ENCODE measurements at regions not wholly inside any gene's neighbourhood (a gene's known extent, or its start where the extent isn't known, plus 50 kb on each side); places are given as distances from the start of the nearest gene placed in this dataset.

DNA sequence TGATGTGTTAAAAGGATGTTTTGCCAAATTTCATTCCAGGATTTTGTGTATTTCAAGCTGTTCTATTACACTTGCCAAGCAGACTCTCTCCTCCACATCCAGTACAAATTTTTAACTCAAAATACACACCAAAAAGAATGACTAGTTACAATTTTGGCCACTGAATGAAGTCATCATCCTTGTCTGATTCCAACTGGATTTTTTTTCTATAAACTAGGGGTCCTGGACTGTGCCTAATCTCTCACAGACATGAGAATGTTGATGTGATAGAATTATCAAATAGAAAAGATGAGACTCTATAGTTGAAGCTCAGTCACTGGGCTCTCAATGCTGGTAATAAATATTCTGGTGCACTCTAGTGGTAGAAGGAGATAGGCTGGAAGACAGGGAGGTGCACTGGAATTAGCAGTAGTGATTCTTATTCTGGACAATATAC lies 85.8 kb downstream of the FANCF start:
- Histone ChIP-seq H3K14ac (ENCODE audit: insufficient read length) (no peak overlapping the region), H2BK12ac (ENCODE audit: low read depth, low read length) (no peak overlapping the region), H3K4me2 (ENCODE audit: insufficient read depth in 1 of 2, low read depth in 2 of 2, low read length in 2 of 2) (no peak overlapping the region), H3K9ac (replicated peaks in 1 of 4; ENCODE audit: extremely low read depth in 1 of 4, low read depth in 3 of 4, low read length in 3 of 4) (no peak overlapping the region), H3K9me3 (ENCODE audit: insufficient read depth in 2 of 2, low read depth in 1 of 2, low read length in 1 of 2) (no peaks in the 10 kb centered on the region), H3K4me1 (replicated peaks in 1 of 4; ENCODE audit: control insufficient read depth in 3 of 4, insufficient read depth in 4 of 4, low read length in 3 of 4) (no peaks in the 10 kb centered on the region), H3K23me2 (ENCODE audit: low read depth, low read length) (no peaks in the 10 kb centered on the region), H2BK20ac (ENCODE audit: low read length) (no peak overlapping the region), H2BK120ac (replicated peaks; ENCODE audit: low read depth, low read length) (no peak overlapping the region), H4K8ac (ENCODE audit: extremely low read depth, insufficient read depth, low read length) (no peak overlapping the region), H3K27me3 (replicated peaks in 1 of 4; ENCODE audit: control insufficient read depth in 3 of 4, extremely low read depth in 1 of 4, insufficient read depth in 3 of 4, low read length in 3 of 4) (no peaks in the 10 kb centered on the region), H3K4ac (replicated peaks; ENCODE audit: insufficient read length, low read depth, low read length) (no peak overlapping the region), H4K91ac (replicated peaks; ENCODE audit: insufficient read length, low read length) (no peak overlapping the region), H3K79me2 (ENCODE audit: control insufficient read depth in 1 of 2, insufficient read depth in 2 of 2, low read length in 2 of 2) (no peaks in the 10 kb centered on the region), H3K27ac (ENCODE audit: low read depth, low read length) (no peak overlapping the region), H2AK5ac (ENCODE audit: low read depth, low read length) (no peak overlapping the region), H3K23ac (ENCODE audit: insufficient read length) (no peak overlapping the region), H3K36me3 (ENCODE audit: control insufficient read depth in 2 of 4, insufficient read depth in 4 of 4, low read length in 3 of 4) (no peaks in the 10 kb centered on the region), H2BK5ac (ENCODE audit: low read depth, low read length) (no peak overlapping the region), H4K5ac (ENCODE audit: insufficient read length, low read depth, low read length) (no peak overlapping the region), H2AFZ (ENCODE audit: low read length) (no peak overlapping the region), H4K20me1 (replicated peaks in 1 of 2; ENCODE audit: control insufficient read depth in 1 of 2, insufficient read depth in 2 of 2, low read length in 2 of 2) (no peaks in the 10 kb centered on the region), H3K79me1 (ENCODE audit: low read depth, low read length) (no peaks in the 10 kb centered on the region), H3K4me3 (ENCODE audit: extremely low read depth in 1 of 4, insufficient read depth in 2 of 4, low read depth in 3 of 4, low read length in 4 of 4) (no peak overlapping the region), H2BK15ac (ENCODE audit: low read length) (no peak overlapping the region), H3K56ac (replicated peaks; ENCODE audit: insufficient read length, low read depth, low read length) (no peak overlapping the region), H3K18ac (ENCODE audit: extremely low read depth, low read length) (no peak overlapping the region)
- no peak for TF ChIP-seq JUND (IDR thresholded peaks at IDR 0.05; ENCODE audit: low read length)
- peak; percentile 84 to 85 for TF ChIP-seq RAD21 (IDR thresholded peaks at IDR 0.05 in 1 of 2, conservative IDR thresholded peaks at IDR 0.05 in 1 of 2; ENCODE audit: low read depth in 2 of 2, low read length in 2 of 2)
- no peak for TF ChIP-seq KDM5A (IDR thresholded peaks at IDR 0.05; ENCODE audit: low read length)
- no peak for TF ChIP-seq KDM4A (IDR thresholded peaks at IDR 0.05; ENCODE audit: low read depth, low read length, severe bottlenecking)
- no peak for TF ChIP-seq SIN3A (conservative IDR thresholded peaks at IDR 0.05 in 1 of 2, IDR thresholded peaks at IDR 0.05 in 1 of 2; ENCODE audit: low read depth in 1 of 2, low read length in 2 of 2)
- no peak for TF ChIP-seq CTBP2 (IDR thresholded peaks at IDR 0.05; ENCODE audit: borderline replicate concordance, insufficient read depth, insufficient read length, low read length)
- TF ChIP-seq, protein P1, sequence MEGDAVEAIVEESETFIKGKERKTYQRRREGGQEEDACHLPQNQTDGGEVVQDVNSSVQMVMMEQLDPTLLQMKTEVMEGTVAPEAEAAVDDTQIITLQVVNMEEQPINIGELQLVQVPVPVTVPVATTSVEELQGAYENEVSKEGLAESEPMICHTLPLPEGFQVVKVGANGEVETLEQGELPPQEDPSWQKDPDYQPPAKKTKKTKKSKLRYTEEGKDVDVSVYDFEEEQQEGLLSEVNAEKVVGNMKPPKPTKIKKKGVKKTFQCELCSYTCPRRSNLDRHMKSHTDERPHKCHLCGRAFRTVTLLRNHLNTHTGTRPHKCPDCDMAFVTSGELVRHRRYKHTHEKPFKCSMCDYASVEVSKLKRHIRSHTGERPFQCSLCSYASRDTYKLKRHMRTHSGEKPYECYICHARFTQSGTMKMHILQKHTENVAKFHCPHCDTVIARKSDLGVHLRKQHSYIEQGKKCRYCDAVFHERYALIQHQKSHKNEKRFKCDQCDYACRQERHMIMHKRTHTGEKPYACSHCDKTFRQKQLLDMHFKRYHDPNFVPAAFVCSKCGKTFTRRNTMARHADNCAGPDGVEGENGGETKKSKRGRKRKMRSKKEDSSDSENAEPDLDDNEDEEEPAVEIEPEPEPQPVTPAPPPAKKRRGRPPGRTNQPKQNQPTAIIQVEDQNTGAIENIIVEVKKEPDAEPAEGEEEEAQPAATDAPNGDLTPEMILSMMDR (IDR thresholded peaks at IDR 0.05; ENCODE audit: control extremely low read depth in 1 of 3, insufficient read depth in 1 of 3, low read depth in 1 of 3, low read length in 3 of 3), result peak in 2 of 3 experiments; percentile 58 to 59; a peak in 2 of 4 replicates
- CTCF ChIA-PET (ENCODE audit: partially characterized antibody), result interaction anchor here (0.6 to 3.6 kb wide), 21 partner anchors 12 to 296 kb away, joined by 3 to 22 read pairs (median 4); no protein-coding TSS in a partner anchor
- DNase-seq (ENCODE audit: low read depth in 1 of 2, low spot score in 2 of 2) (no peak), FAIRE-seq (no peak)
- POLR2A ChIA-PET (ENCODE audit: partially characterized antibody), result interaction anchor here (1.2 to 3.9 kb wide), 2 partner anchors 11 to 86 kb away, joined by 3 to 14 read pairs; partner anchors contain the start of gene FANCF

All from H1 (cell line).